OCI-LY7 (cell line): ENCODE measurements at regions not wholly inside any gene's neighbourhood (a gene's known extent, or its start where the extent isn't known, plus 50 kb on each side); places are given as distances from the start of the nearest gene placed in this dataset.

Experiments
- BruUV-seq: library from RNA; stranded (reverse); fragments of 400-500 nt; replicated peaks from 2 replicates; lab custom pipeline; 2021; lab: Mats Ljungman, UMichigan
- CTCF ChIA-PET: fragments of 300-600 bp; sonication (Branson Sonifier 250); formaldehyde crosslinking; loops from one replicate; lab custom pipeline; 2022; ENCODE audit warnings: antibody characterized with exemption; ENCODE audit not compliant: unreplicated experiment; lab: Charles Lee
- POLR2A ChIA-PET: fragments of 300-600 bp; sonication (Branson Sonifier 250); formaldehyde crosslinking; loops from one replicate; lab custom pipeline; 2022; ENCODE audit warnings: antibody characterized with exemption; lab: Charles Lee
- DNase-seq: peaks from one replicate; pipeline ENCODE4 v3.0.0-alpha.2; 2015; ENCODE audit warnings: low spot score
- H2AFZ ChIP-seq: fragments of 200-600 bp; sonication (generic), shearing (Covaris generic); 2 replicates; pipeline ENCODE4 v1.6.1; 2014; ENCODE audit warnings: mild to moderate bottlenecking, antibody characterized with exemption, low read length, moderate library complexity
- H3K27ac ChIP-seq: fragments of 200-600 bp; sonication (generic); 2 replicates; pipeline ENCODE4 v1.5.1; 2014; ENCODE audit warnings: mixed run types, low read depth, mild to moderate bottlenecking, moderate library complexity, low read length, inconsistent platforms; ENCODE audit not compliant: poor library complexity, severe bottlenecking
- H3K36me3 ChIP-seq: fragments of 200-600 bp; sonication (generic); 2 replicates; pipeline ENCODE4 v1.6.1; 2014; ENCODE audit warnings: mild to moderate bottlenecking, antibody characterized with exemption, low read length, moderate library complexity, mixed read lengths; ENCODE audit not compliant: insufficient read depth
- H3K4me1 ChIP-seq: fragments of 200-600 bp; sonication (generic); 2 replicates; pipeline ENCODE4 v1.5.1; 2014; ENCODE audit warnings: mild to moderate bottlenecking, low read length; ENCODE audit not compliant: insufficient read depth, poor library complexity, severe bottlenecking
- H3K4me2 ChIP-seq: fragments of 200-600 bp; sonication (generic); 2 replicates; pipeline ENCODE4 v1.6.1; 2014; ENCODE audit warnings: mild to moderate bottlenecking, low read length
- H3K4me3 ChIP-seq: fragments of 200-600 bp; sonication (generic); 2 replicates; pipeline ENCODE4 v1.5.1; 2014; ENCODE audit warnings: mild to moderate bottlenecking, low read depth, low read length; ENCODE audit not compliant: poor library complexity, severe bottlenecking
- H3K79me2 ChIP-seq: fragments of 200-600 bp; sonication (generic); 2 replicates; pipeline ENCODE4 v1.6.1; 2016; ENCODE audit warnings: low read depth, mild to moderate bottlenecking, low read length, moderate library complexity, mixed read lengths; ENCODE audit not compliant: insufficient read depth
- H3K9me2 ChIP-seq: fragments of 200-600 bp; sonication (generic); 2 replicates; pipeline ENCODE4 v1.6.1; 2016; ENCODE audit warnings: mild to moderate bottlenecking, low read length, mixed read lengths; ENCODE audit not compliant: insufficient read depth
- H3K9me3 ChIP-seq: fragments of 200-600 bp; sonication (generic); 2 replicates; pipeline ENCODE4 v1.6.1; 2014; ENCODE audit warnings: mild to moderate bottlenecking, mixed run types, low read length, mixed read lengths
- H4K20me1 ChIP-seq: fragments of 200-600 bp; sonication (generic); 2 replicates; pipeline ENCODE4 v1.6.1; 2014; ENCODE audit warnings: mild to moderate bottlenecking, antibody characterized with exemption, low read length, moderate library complexity, mixed read lengths; ENCODE audit not compliant: insufficient read depth
- CTCF ChIP-seq: fragments of 200-600 bp; sonication (generic); conservative IDR thresholded peaks from 2 replicates; pipeline ENCODE4 v1.5.1; 2014; ENCODE audit warnings: mild to moderate bottlenecking, antibody characterized with exemption, low read length, moderate library complexity, mixed read lengths
- EZH2phosphoT487 ChIP-seq: fragments of 200-600 bp; sonication (generic); IDR thresholded peaks from 2 replicates; pipeline ENCODE4 v1.6.1; 2018; ENCODE audit warnings: low read depth, borderline replicate concordance, mild to moderate bottlenecking, mixed run types, antibody characterized with exemption, low read length, moderate library complexity, mixed read lengths
- intact Hi-C: fragments of 100-400 bp; cut with micrococcal nuclease; formaldehyde crosslinking; loops from one replicate; pipeline ENCODE4 v1.10.0; 2022; ENCODE audit not compliant: unreplicated experiment

- TF ChIP-seq CTCF (no peak), EZH2phosphoT487 (no peak)
Measured at GRCh38 chr10:60485025-60485424, 95.3 kb upstream of the ANK3 start.

GRCh38 chr10:60480865-60481563 is 91.3 kb upstream of the ANK3 start:
- Histone ChIP-seq H3K9me2 (no peaks in the 10 kb centered on the region), H3K36me3 (no peaks in the 10 kb centered on the region), H3K4me1 (no peaks in the 10 kb centered on the region), H3K4me2 (no peak overlapping the region), H3K27ac (no peak overlapping the region), H3K79me2 (no peaks in the 10 kb centered on the region), H3K4me3 (no peak overlapping the region), H4K20me1 (no peaks in the 10 kb centered on the region), H3K9me3 (no peaks in the 10 kb centered on the region), H2AFZ (no peak overlapping the region)
- POLR2A ChIA-PET: no interaction called here
- intact Hi-C loops: no loop called here
- BruUV-seq: no TSS peak
- TF ChIP-seq EZH2phosphoT487 (no peak), CTCF (no peak)
- CTCF ChIA-PET: no interaction called here
- no peak for DNase-seq

More at GRCh38 chr10:60485025-60485424, 95.3 kb upstream of the ANK3 start:
- no peaks in the 10 kb centered on the region for H3K36me3 ChIP-seq
- no peak overlapping the region for H3K4me2 ChIP-seq
- no peaks in the 10 kb centered on the region for H3K4me1 ChIP-seq
- BruUV-seq: no TSS peak
- no peak overlapping the region for H3K27ac ChIP-seq
- no peak overlapping the region for H3K4me3 ChIP-seq
- POLR2A ChIA-PET: no interaction called here
- intact Hi-C loops: no loop called here
- H4K20me1 ChIP-seq: no peaks in the 10 kb centered on the region
- no peaks in the 10 kb centered on the region for H3K9me2 ChIP-seq
- no peak overlapping the region for H2AFZ ChIP-seq
- CTCF ChIA-PET: no interaction called here
- H3K9me3 ChIP-seq: no peaks in the 10 kb centered on the region
- H3K79me2 ChIP-seq: no peaks in the 10 kb centered on the region
- DNase-seq: no peak

GRCh38 chr10:60479305-60480020 is 89.8 kb upstream of the ANK3 start:
- no peak for TF ChIP-seq EZH2phosphoT487
- no peak for TF ChIP-seq CTCF
- H3K4me2 ChIP-seq: no peak overlapping the region
- no TSS peak for BruUV-seq
- no peaks in the 10 kb centered on the region for H3K9me3 ChIP-seq
- H3K27ac ChIP-seq: no peak overlapping the region
- no peaks in the 10 kb centered on the region for H3K79me2 ChIP-seq
- no peak overlapping the region for H2AFZ ChIP-seq
- H3K36me3 ChIP-seq: no peaks in the 10 kb centered on the region
- H3K9me2 ChIP-seq: no peaks in the 10 kb centered on the region
- intact Hi-C loops: no loop called here
- no peak overlapping the region for H3K4me3 ChIP-seq
- no peaks in the 10 kb centered on the region for H4K20me1 ChIP-seq
- ChIA-PET CTCF (no interaction called here), POLR2A (interaction anchor here (1.0 kb wide), 2 partner anchors 13 to 40 kb away, joined by 3 read pairs; no protein-coding TSS in a partner anchor)
- H3K4me1 ChIP-seq: no peaks in the 10 kb centered on the region
- no peak for DNase-seq
